ENCODE measurements at regions not wholly inside any gene's neighbourhood (a gene's known extent, or its start where the extent isn't known, plus 50 kb on each side); places are given as distances from the start of the nearest gene placed in this dataset.

- Histone ChIP-seq H3K27me3 (no peaks in the 10 kb centered on the region), H3K27ac (replicated peaks in 1 of 4) (peak overlapping the region in 1 of 4 donors; percentile 23), H3K36me3 (no peaks in the 10 kb centered on the region), H3K4me3 (no peak overlapping the region), H3K9me3 (no peaks in the 10 kb centered on the region), H3K4me1 (peaks cover 18 to 44% (median 24%) of the 10 kb centered on the region in 4 donors)
- intact Hi-C loops (cut with DNase I), result no loop called here
- TF ChIP-seq POLR2A (IDR thresholded peaks at IDR 0.05; ENCODE audit: low read depth) (no peak), EP300 (IDR thresholded peaks at IDR 0.05) (no peak), CTCF (IDR thresholded peaks at IDR 0.05) (no peak), POLR2AphosphoS5 (IDR thresholded peaks at IDR 0.05) (no peak)
- 92% methylated on average over 6 of the region's 6 CpGs for WGBS
- no peak for DNase-seq (ENCODE audit: extremely low spot score)
Measured at GRCh38 chr10:33126742-33127141, 168.7 kb upstream of the ITGB1 start.

- Histone ChIP-seq H3K4me3 (no peak overlapping the region), H3K27ac (replicated peaks in 1 of 4) (peak overlapping the region in 2 of 4 donors; percentile 15 to 23), H3K36me3 (no peaks in the 10 kb centered on the region), H3K4me1 (peaks cover 18 to 47% (median 28%) of the 10 kb centered on the region in 4 donors), H3K27me3 (no peaks in the 10 kb centered on the region), H3K9me3 (no peaks in the 10 kb centered on the region)
- TF ChIP-seq POLR2A (IDR thresholded peaks at IDR 0.05; ENCODE audit: low read depth) (no peak), POLR2AphosphoS5 (IDR thresholded peaks at IDR 0.05) (no peak), CTCF (IDR thresholded peaks at IDR 0.05) (no peak), EP300 (IDR thresholded peaks at IDR 0.05) (no peak)
- 80% methylated on average over 15 of the region's 15 CpGs for WGBS
- intact Hi-C loops (cut with DNase I), result no loop called here
- no peak for DNase-seq (ENCODE audit: extremely low spot score)
Measured at GRCh38 chr10:33125522-33126517, 167.8 kb upstream of the ITGB1 start.

- Histone ChIP-seq H3K9me3 (no peaks in the 10 kb centered on the region), H3K27ac (replicated peaks in 1 of 4) (no peak overlapping the region), H3K27me3 (no peaks in the 10 kb centered on the region), H3K36me3 (no peaks in the 10 kb centered on the region), H3K4me3 (no peak overlapping the region), H3K4me1 (peaks cover 18 to 47% (median 28%) of the 10 kb centered on the region in 4 donors)
- DNase-seq (ENCODE audit: extremely low spot score), result no peak
- 71% methylated on average over 5 of the region's 5 CpGs for WGBS
- TF ChIP-seq POLR2AphosphoS5 (IDR thresholded peaks at IDR 0.05) (no peak), CTCF (IDR thresholded peaks at IDR 0.05) (no peak)
- intact Hi-C loops (cut with DNase I), result no loop called here
Measured at GRCh38 chr10:33125111-33125510, 167.1 kb upstream of the ITGB1 start.

GRCh38 chr10:33123680-33124079 is 165.7 kb upstream of the ITGB1 start:
- Histone ChIP-seq H3K4me3 (no peak overlapping the region), H3K4me1 (peaks cover 18 to 36% (median 20%) of the 10 kb centered on the region in 4 donors), H3K27ac (replicated peaks in 1 of 4) (no peak overlapping the region), H3K9me3 (no peaks in the 10 kb centered on the region), H3K27me3 (no peaks in the 10 kb centered on the region), H3K36me3 (no peaks in the 10 kb centered on the region)
- TF ChIP-seq EP300 (IDR thresholded peaks at IDR 0.05) (no peak), POLR2A (IDR thresholded peaks at IDR 0.05; ENCODE audit: low read depth) (no peak), POLR2AphosphoS5 (IDR thresholded peaks at IDR 0.05) (no peak), CTCF (IDR thresholded peaks at IDR 0.05) (no peak)
- no peak for DNase-seq (ENCODE audit: extremely low spot score)
- 85% methylated on average over 2 of the region's 2 CpGs for WGBS
- intact Hi-C loops (cut with DNase I), result no loop called here

Measured in esophagus muscularis mucosa (tissue), 4 donors.